ENCODE measurements at regions not wholly inside any gene's neighbourhood (a gene's known extent, or its start where the extent isn't known, plus 50 kb on each side); places are given as distances from the start of the nearest gene placed in this dataset.
"Not testable (repeated sequence)": the region's sequence is repeated elsewhere in the genome, so short reads cannot be mapped to it uniquely, and the experiment has no call there.

DNA sequence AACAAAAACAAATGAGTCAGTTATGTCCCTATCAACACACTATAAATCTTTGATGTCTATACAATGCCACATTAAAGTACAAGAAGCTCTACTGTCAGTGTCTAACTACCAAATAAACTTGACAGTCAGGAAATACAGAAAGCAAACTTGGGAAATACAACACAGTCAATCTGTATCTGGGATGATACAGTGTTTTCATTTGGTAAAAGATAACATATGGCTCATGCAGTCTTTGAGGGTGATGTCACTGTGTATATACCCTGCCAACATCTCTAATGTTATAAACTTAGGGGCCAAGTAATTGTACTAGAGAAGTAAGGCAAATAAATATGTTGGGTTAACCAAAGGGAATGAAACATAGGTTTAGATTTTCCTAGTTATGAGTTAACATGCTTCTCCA lies 552.5 kb upstream of the ADAMTS5 start:
- peaks cover 26% of the 10 kb centered on the region for H3K9me3 ChIP-seq (ENCODE audit: control insufficient read depth, low read length)
- H3K4me1 ChIP-seq (ENCODE audit: control insufficient read depth, insufficient read depth, low read length) = no peaks in the 10 kb centered on the region
- TF ChIP-seq, protein P1, sequence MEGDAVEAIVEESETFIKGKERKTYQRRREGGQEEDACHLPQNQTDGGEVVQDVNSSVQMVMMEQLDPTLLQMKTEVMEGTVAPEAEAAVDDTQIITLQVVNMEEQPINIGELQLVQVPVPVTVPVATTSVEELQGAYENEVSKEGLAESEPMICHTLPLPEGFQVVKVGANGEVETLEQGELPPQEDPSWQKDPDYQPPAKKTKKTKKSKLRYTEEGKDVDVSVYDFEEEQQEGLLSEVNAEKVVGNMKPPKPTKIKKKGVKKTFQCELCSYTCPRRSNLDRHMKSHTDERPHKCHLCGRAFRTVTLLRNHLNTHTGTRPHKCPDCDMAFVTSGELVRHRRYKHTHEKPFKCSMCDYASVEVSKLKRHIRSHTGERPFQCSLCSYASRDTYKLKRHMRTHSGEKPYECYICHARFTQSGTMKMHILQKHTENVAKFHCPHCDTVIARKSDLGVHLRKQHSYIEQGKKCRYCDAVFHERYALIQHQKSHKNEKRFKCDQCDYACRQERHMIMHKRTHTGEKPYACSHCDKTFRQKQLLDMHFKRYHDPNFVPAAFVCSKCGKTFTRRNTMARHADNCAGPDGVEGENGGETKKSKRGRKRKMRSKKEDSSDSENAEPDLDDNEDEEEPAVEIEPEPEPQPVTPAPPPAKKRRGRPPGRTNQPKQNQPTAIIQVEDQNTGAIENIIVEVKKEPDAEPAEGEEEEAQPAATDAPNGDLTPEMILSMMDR (conservative IDR thresholded peaks at IDR 0.05) = no peak
- no peak overlapping the region for H3K9ac ChIP-seq (ENCODE audit: extremely low read depth, low read length, poor library complexity, severe bottlenecking)
- Mint-ChIP-seq H3K27ac (no peak overlapping the region), H3K36me3 (ENCODE audit: low read depth) (peaks cover 13% of the 10 kb centered on the region), H3K4me1 (no peaks in the 10 kb centered on the region), H3K4me3 (no peak overlapping the region), H3K27me3 (ENCODE audit: insufficient read depth) (no peaks in the 10 kb centered on the region), H3K9me3 (peaks cover 51% of the 10 kb centered on the region)
- H3K4me3 ChIP-seq (ENCODE audit: low read length) = no peak overlapping the region
- DNase-seq = no peak
- H3K27me3 ChIP-seq (ENCODE audit: control insufficient read depth, insufficient read depth, low read length, poor library complexity, severe bottlenecking) = no peaks in the 10 kb centered on the region
- H3K27ac ChIP-seq (ENCODE audit: low read depth, low read length) = no peak overlapping the region
- no peaks in the 10 kb centered on the region for H3K36me3 ChIP-seq (ENCODE audit: control insufficient read depth, insufficient read depth, low read length)

DNA sequence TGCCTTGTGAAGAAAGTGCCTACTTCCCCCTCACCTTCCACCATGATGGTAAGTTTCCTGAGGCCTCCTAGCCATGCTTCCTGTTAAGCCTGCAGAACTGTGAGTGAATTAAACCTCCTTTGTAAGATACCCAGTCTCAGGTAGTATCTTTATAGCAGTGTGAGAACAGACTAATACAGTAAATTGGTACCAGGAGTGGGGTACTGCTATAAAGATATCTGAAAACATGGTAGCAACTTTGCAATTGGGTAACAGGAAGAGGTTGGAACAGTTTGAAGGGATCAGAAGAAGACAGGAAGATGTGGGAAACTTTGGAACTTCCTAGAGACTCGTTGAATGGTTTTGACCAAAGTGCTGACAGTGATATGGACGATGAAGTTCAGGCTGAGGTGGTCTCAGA lies 550.3 kb upstream of the ADAMTS5 start:
- not testable (repeated sequence) for H3K4me1 ChIP-seq (ENCODE audit: control insufficient read depth, insufficient read depth, low read length); H3K27ac Mint-ChIP-seq; H3K27me3 Mint-ChIP-seq (ENCODE audit: insufficient read depth); H3K4me3 ChIP-seq (ENCODE audit: low read length); H3K4me1 Mint-ChIP-seq; DNase-seq; H3K9ac ChIP-seq (ENCODE audit: extremely low read depth, low read length, poor library complexity, severe bottlenecking); H3K4me3 Mint-ChIP-seq; H3K27me3 ChIP-seq (ENCODE audit: control insufficient read depth, insufficient read depth, low read length, poor library complexity, severe bottlenecking); H3K27ac ChIP-seq (ENCODE audit: low read depth, low read length); H3K36me3 ChIP-seq (ENCODE audit: control insufficient read depth, insufficient read depth, low read length)
- peaks cover 26% of the 10 kb centered on the region for H3K9me3 ChIP-seq (ENCODE audit: control insufficient read depth, low read length)
- WGBS, 2 experiments (ENCODE audit: insufficient coverage in 1 of 2, insufficient read length in 1 of 2) = 87 to 91% methylated on average over 2 of the region's 2 CpGs
- Mint-ChIP-seq H3K36me3 (ENCODE audit: low read depth) (peaks cover 13% of the 10 kb centered on the region), H3K9me3 (peaks cover 49% of the 10 kb centered on the region)

DNA sequence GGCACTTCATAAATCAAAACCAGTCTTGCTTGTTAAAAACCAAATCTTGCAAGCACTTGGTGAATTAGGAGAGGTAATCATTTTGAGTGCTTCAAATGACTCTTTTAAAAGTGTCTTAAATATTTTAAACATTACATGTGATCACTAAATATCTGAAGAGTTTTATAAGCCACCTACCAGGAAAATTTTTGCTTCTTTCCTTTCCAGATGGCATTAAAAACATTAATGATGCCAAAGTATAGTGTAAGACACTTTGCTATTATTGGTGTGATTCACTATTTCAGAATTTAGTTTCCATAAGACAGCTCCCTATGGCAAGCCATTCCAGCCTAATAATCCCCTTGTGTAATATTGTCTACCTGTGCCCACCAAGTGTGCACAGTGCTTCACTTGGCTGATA lies 548.8 kb upstream of the ADAMTS5 start:
- peaks cover 26% of the 10 kb centered on the region for H3K9me3 ChIP-seq (ENCODE audit: control insufficient read depth, low read length)
- no peak overlapping the region for H3K9ac ChIP-seq (ENCODE audit: extremely low read depth, low read length, poor library complexity, severe bottlenecking)
- Mint-ChIP-seq H3K9me3 (peaks cover 34% of the 10 kb centered on the region), H3K36me3 (ENCODE audit: low read depth) (peaks cover 13% of the 10 kb centered on the region), H3K4me3 (no peak overlapping the region), H3K27ac (no peak overlapping the region), H3K4me1 (no peaks in the 10 kb centered on the region), H3K27me3 (ENCODE audit: insufficient read depth) (no peaks in the 10 kb centered on the region)
- no peaks in the 10 kb centered on the region for H3K36me3 ChIP-seq (ENCODE audit: control insufficient read depth, insufficient read depth, low read length)
- H3K4me1 ChIP-seq (ENCODE audit: control insufficient read depth, insufficient read depth, low read length) = no peaks in the 10 kb centered on the region
- no peak for DNase-seq
- no peaks in the 10 kb centered on the region for H3K27me3 ChIP-seq (ENCODE audit: control insufficient read depth, insufficient read depth, low read length, poor library complexity, severe bottlenecking)
- no peak overlapping the region for H3K4me3 ChIP-seq (ENCODE audit: low read length)
- no peak overlapping the region for H3K27ac ChIP-seq (ENCODE audit: low read depth, low read length)
- TF ChIP-seq, protein P1 (conservative IDR thresholded peaks at IDR 0.05) = no peak

DNA sequence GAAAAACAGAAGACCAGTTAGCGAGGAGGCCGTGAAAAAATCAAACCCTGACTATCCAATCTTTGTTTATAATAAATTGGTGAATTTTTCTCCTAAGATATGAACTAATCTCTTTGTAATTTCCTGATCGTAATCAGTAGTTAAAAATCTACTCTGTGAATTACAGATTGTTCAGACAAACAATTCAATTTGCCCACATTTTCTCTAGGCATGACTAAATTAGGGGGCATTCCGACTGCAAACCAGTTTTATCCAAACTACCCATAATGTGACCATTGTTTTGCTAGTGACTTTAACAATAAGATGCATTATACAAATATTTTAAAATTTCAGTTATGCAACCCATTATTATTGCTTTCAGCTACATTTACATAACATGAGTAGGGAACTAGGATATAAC lies 546.9 kb upstream of the ADAMTS5 start:
- WGBS, 2 experiments (ENCODE audit: insufficient coverage in 1 of 2, insufficient read length in 1 of 2) = 91 to 100% methylated on average over 2 to 4 of the region's 4 CpGs
- Histone ChIP-seq H3K9ac (ENCODE audit: extremely low read depth, low read length, poor library complexity, severe bottlenecking) (no peak overlapping the region), H3K4me3 (ENCODE audit: low read length) (no peak overlapping the region), H3K27me3 (ENCODE audit: control insufficient read depth, insufficient read depth, low read length, poor library complexity, severe bottlenecking) (no peaks in the 10 kb centered on the region), H3K4me1 (ENCODE audit: control insufficient read depth, insufficient read depth, low read length) (no peaks in the 10 kb centered on the region), H3K27ac (ENCODE audit: low read depth, low read length) (no peak overlapping the region), H3K9me3 (ENCODE audit: control insufficient read depth, low read length) (peaks cover 21% of the 10 kb centered on the region), H3K36me3 (ENCODE audit: control insufficient read depth, insufficient read depth, low read length) (no peaks in the 10 kb centered on the region)
- Mint-ChIP-seq H3K9me3 (peaks cover 24% of the 10 kb centered on the region), H3K27ac (no peak overlapping the region), H3K36me3 (ENCODE audit: low read depth) (peaks cover 13% of the 10 kb centered on the region), H3K27me3 (ENCODE audit: insufficient read depth) (no peaks in the 10 kb centered on the region), H3K4me3 (no peak overlapping the region), H3K4me1 (no peaks in the 10 kb centered on the region)
- TF ChIP-seq, protein P1 (conservative IDR thresholded peaks at IDR 0.05) = no peak
- no peak for DNase-seq

All from endodermal cell (in vitro differentiated cells).